ENCODE measurements at regions not wholly inside any gene's neighbourhood (a gene's known extent, or its start where the extent isn't known, plus 50 kb on each side); places are given as distances from the start of the nearest gene placed in this dataset.

DNA sequence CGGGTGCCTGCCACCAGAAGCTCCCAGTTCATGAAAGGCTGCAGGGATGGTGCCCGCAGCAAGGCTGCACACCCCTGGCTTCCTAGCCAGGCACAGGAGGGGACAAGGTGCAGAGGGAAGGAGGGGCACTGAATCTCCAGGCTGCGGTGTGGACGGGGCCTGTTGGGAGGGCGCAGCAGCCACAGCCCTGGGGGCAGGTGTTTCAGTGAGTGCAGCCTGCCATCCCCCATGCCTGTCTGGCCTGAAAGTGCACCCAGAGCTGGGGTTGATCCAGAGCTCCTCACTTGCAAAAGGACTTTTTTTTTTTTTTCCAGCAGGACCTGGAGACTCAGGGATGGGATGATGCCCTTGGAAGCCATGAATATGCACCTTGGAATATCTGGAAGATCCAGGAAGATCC lies 153.7 kb upstream of the C1orf174 start:
- ATAC-seq (ENCODE audit: low read depth): no peak
- Histone ChIP-seq H3K23ac (ENCODE audit: low read depth, low read length) (no peak overlapping the region), H3K79me1 (ENCODE audit: low read depth in 1 of 2, low read length in 2 of 2) (no peaks in the 10 kb centered on the region), H3K4me1 (ENCODE audit: control insufficient read depth, insufficient read depth, low read length) (no peaks in the 10 kb centered on the region), H3K27me3 (ENCODE audit: control insufficient read depth, insufficient read depth, low read length) (no peaks in the 10 kb centered on the region), H3K9me3 (ENCODE audit: control insufficient read depth, insufficient read depth, low read length) (peaks cover 62% of the 10 kb centered on the region), H2BK120ac (ENCODE audit: low read depth, low read length) (no peak overlapping the region), H3K9me1 (ENCODE audit: insufficient read depth, low read length) (no peaks in the 10 kb centered on the region), H3K4ac (ENCODE audit: low read depth, low read length) (no peak overlapping the region), H3K56ac (ENCODE audit: extremely low read depth, insufficient read depth, low read length) (no peak overlapping the region), H3K36me3 (ENCODE audit: control insufficient read depth, insufficient read depth, low read length) (no peaks in the 10 kb centered on the region), H4K20me1 (ENCODE audit: insufficient read depth, low read length) (no peaks in the 10 kb centered on the region), H3K18ac (ENCODE audit: low read depth, low read length) (no peak overlapping the region), H2AK5ac (ENCODE audit: low read depth, low read length) (no peak overlapping the region), H4K91ac (ENCODE audit: insufficient read depth, low read depth, low read length) (no peak overlapping the region), H3K4me2 (ENCODE audit: low read depth, low read length) (no peak overlapping the region), H2AFZ (replicated peaks; ENCODE audit: low read length, poor library complexity) (no peak overlapping the region), H3K27ac (ENCODE audit: insufficient read depth, low read length) (no peak overlapping the region), H3K9ac (ENCODE audit: low read depth, low read length) (no peak overlapping the region), H2BK20ac (ENCODE audit: low read depth, low read length) (no peak overlapping the region), H2BK15ac (ENCODE audit: low read depth, low read length) (no peak overlapping the region), H4K5ac (ENCODE audit: low read depth, low read length) (no peak overlapping the region), H3K14ac (replicated peaks; ENCODE audit: low read depth, low read length) (no peak overlapping the region), H3K4me3 (ENCODE audit: insufficient read depth, low read depth, low read length) (no peak overlapping the region), H2BK5ac (ENCODE audit: low read depth, low read length, poor library complexity, severe bottlenecking) (no peak overlapping the region), H4K8ac (ENCODE audit: low read depth in 2 of 2, low read length in 2 of 2) (no peak overlapping the region), H2AK9ac (replicated peaks; ENCODE audit: low read depth, low read length, poor library complexity) (no peak overlapping the region)
- TF ChIP-seq CHD1 (IDR thresholded peaks at IDR 0.05; ENCODE audit: low read depth, low read length) (no peak), FOS (IDR thresholded peaks at IDR 0.05; ENCODE audit: low read depth, low read length) (no peak), MXI1 (IDR thresholded peaks at IDR 0.05; ENCODE audit: borderline replicate concordance, low read depth, low read length) (no peak), NFE2L2 (IDR thresholded peaks at IDR 0.05; ENCODE audit: low read depth, low read length) (no peak), BHLHE40 (IDR thresholded peaks at IDR 0.05; ENCODE audit: low read depth, low read length) (no peak), RFX5 (IDR thresholded peaks at IDR 0.05; ENCODE audit: low read depth, low read length) (no peak), RAD21 (IDR thresholded peaks at IDR 0.05; ENCODE audit: low read length) (no peak), RCOR1 (IDR thresholded peaks at IDR 0.05; ENCODE audit: insufficient replicate concordance, low read length) (no peak), SMC3 (IDR thresholded peaks at IDR 0.05; ENCODE audit: low read depth, low read length) (no peak), POLR2A (IDR thresholded peaks at IDR 0.05; ENCODE audit: low read depth, low read length) (no peak), CEBPB (IDR thresholded peaks at IDR 0.05; ENCODE audit: low read depth, low read length) (no peak), MAZ (IDR thresholded peaks at IDR 0.05; ENCODE audit: borderline replicate concordance, low read depth, low read length) (no peak), MAFK (IDR thresholded peaks at IDR 0.05; ENCODE audit: low read depth, low read length) (no peak)
- TF ChIP-seq, protein P1, sequence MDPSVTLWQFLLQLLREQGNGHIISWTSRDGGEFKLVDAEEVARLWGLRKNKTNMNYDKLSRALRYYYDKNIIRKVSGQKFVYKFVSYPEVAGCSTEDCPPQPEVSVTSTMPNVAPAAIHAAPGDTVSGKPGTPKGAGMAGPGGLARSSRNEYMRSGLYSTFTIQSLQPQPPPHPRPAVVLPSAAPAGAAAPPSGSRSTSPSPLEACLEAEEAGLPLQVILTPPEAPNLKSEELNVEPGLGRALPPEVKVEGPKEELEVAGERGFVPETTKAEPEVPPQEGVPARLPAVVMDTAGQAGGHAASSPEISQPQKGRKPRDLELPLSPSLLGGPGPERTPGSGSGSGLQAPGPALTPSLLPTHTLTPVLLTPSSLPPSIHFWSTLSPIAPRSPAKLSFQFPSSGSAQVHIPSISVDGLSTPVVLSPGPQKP (IDR thresholded peaks at IDR 0.05; ENCODE audit: borderline replicate concordance, low read depth, low read length): no peak
- TF ChIP-seq, protein P2, sequence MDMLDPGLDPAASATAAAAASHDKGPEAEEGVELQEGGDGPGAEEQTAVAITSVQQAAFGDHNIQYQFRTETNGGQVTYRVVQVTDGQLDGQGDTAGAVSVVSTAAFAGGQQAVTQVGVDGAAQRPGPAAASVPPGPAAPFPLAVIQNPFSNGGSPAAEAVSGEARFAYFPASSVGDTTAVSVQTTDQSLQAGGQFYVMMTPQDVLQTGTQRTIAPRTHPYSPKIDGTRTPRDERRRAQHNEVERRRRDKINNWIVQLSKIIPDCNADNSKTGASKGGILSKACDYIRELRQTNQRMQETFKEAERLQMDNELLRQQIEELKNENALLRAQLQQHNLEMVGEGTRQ (IDR thresholded peaks at IDR 0.05; ENCODE audit: low read depth, low read length): no peak
- TF ChIP-seq, protein P3, sequence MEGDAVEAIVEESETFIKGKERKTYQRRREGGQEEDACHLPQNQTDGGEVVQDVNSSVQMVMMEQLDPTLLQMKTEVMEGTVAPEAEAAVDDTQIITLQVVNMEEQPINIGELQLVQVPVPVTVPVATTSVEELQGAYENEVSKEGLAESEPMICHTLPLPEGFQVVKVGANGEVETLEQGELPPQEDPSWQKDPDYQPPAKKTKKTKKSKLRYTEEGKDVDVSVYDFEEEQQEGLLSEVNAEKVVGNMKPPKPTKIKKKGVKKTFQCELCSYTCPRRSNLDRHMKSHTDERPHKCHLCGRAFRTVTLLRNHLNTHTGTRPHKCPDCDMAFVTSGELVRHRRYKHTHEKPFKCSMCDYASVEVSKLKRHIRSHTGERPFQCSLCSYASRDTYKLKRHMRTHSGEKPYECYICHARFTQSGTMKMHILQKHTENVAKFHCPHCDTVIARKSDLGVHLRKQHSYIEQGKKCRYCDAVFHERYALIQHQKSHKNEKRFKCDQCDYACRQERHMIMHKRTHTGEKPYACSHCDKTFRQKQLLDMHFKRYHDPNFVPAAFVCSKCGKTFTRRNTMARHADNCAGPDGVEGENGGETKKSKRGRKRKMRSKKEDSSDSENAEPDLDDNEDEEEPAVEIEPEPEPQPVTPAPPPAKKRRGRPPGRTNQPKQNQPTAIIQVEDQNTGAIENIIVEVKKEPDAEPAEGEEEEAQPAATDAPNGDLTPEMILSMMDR (conservative IDR thresholded peaks at IDR 0.05; ENCODE audit: low read depth, low read length): no peak
- WGBS, 2 experiments (ENCODE audit: extremely low coverage in 2 of 2, insufficient read length in 1 of 2): 100% methylated on average over 1 of the region's 5 CpGs; no CpG with 5 or more reads in 1 of the 2 experiments
- ChIA-PET POLR2A (ENCODE audit: unreplicated experiment) (no interaction called here), CTCF (interaction anchor here (0.6 kb wide), 1 partner anchor 569 kb away, joined by 3 read pairs; no protein-coding TSS in a partner anchor)
- no TSS peak for BruUV-seq (replicated peaks)
- intact Hi-C loops (cut with micrococcal nuclease): no loop called here
- DNase-seq: no peak
- in situ Hi-C loops (cut with MboI; ENCODE audit: low sequenced_read_pairs): no loop called here
- dilution Hi-C loops (cut with HindIII; ENCODE audit: low sequenced_read_pairs, unreplicated experiment): no loop called here
